ENCODE measurements at regions not wholly inside any gene's neighbourhood (a gene's known extent, or its start where the extent isn't known, plus 50 kb on each side); places are given as distances from the start of the nearest gene placed in this dataset.
"Not testable (repeated sequence)": the region's sequence is repeated elsewhere in the genome, so short reads cannot be mapped to it uniquely, and the experiment has no call there.

GRCh38 chr15:68492855-68493254 lies 60.9 kb upstream of the ITGA11 start:
- peaks cover 40% of the 10 kb centered on the region for H3K27me3 ChIP-seq (ENCODE audit: insufficient read depth, low read length)
- no peaks in the 10 kb centered on the region for H3K79me2 ChIP-seq (ENCODE audit: control insufficient read depth, insufficient read depth, low read length, unreplicated experiment)
- no peak overlapping the region for H3K27ac ChIP-seq (ENCODE audit: low read depth, low read length)
- no peak overlapping the region for H3K4me3 ChIP-seq (ENCODE audit: low read depth, low read length)
- no peaks in the 10 kb centered on the region; the same call in 1 of the 2 replicates for H3K36me3 ChIP-seq (ENCODE audit: insufficient read depth, low read length)
- H2AFZ ChIP-seq (ENCODE audit: low read length, unreplicated experiment) = no peak overlapping the region
- peaks cover 6% of the 10 kb centered on the region for H3K4me1 ChIP-seq (ENCODE audit: control insufficient read depth, insufficient read depth, low read length, unreplicated experiment)

- H3K27me3 ChIP-seq (ENCODE audit: insufficient read depth, low read length) = peaks cover 40% of the 10 kb centered on the region
- no peak overlapping the region for H2AFZ ChIP-seq (ENCODE audit: low read length, unreplicated experiment)
- H3K79me2 ChIP-seq (ENCODE audit: control insufficient read depth, insufficient read depth, low read length, unreplicated experiment) = no peaks in the 10 kb centered on the region
- no peak overlapping the region for H3K4me3 ChIP-seq (ENCODE audit: low read depth, low read length)
- H3K4me1 ChIP-seq (ENCODE audit: control insufficient read depth, insufficient read depth, low read length, unreplicated experiment) = peaks cover 5% of the 10 kb centered on the region
- no peaks in the 10 kb centered on the region for H3K36me3 ChIP-seq (ENCODE audit: insufficient read depth, low read length)
- H3K27ac ChIP-seq (ENCODE audit: low read depth, low read length) = no peak overlapping the region
Measured at GRCh38 chr15:68493629-68494028, 61.7 kb upstream of the ITGA11 start.

- H2AFZ ChIP-seq (ENCODE audit: low read length, unreplicated experiment) = no peak overlapping the region
- no peaks in the 10 kb centered on the region for H3K36me3 ChIP-seq (ENCODE audit: insufficient read depth, low read length)
- no peak overlapping the region for H3K4me3 ChIP-seq (ENCODE audit: low read depth, low read length)
- no peak overlapping the region for H3K27ac ChIP-seq (ENCODE audit: low read depth, low read length)
- peaks cover 5% of the 10 kb centered on the region for H3K4me1 ChIP-seq (ENCODE audit: control insufficient read depth, insufficient read depth, low read length, unreplicated experiment)
- H3K27me3 ChIP-seq (ENCODE audit: insufficient read depth, low read length) = peaks cover 35% of the 10 kb centered on the region
- H3K79me2 ChIP-seq (ENCODE audit: control insufficient read depth, insufficient read depth, low read length, unreplicated experiment) = no peaks in the 10 kb centered on the region
Measured at GRCh38 chr15:68494573-68495110, 62.7 kb upstream of the ITGA11 start.

- H2AFZ ChIP-seq (ENCODE audit: low read length, unreplicated experiment) = no peak overlapping the region
- H3K4me1 ChIP-seq (ENCODE audit: control insufficient read depth, insufficient read depth, low read length, unreplicated experiment) = peaks cover 5% of the 10 kb centered on the region
- no peaks in the 10 kb centered on the region for H3K79me2 ChIP-seq (ENCODE audit: control insufficient read depth, insufficient read depth, low read length, unreplicated experiment)
- H3K27me3 ChIP-seq (ENCODE audit: insufficient read depth, low read length) = peaks cover 34% of the 10 kb centered on the region
- H3K4me3 ChIP-seq (ENCODE audit: low read depth, low read length) = no peak overlapping the region
- no peaks in the 10 kb centered on the region for H3K36me3 ChIP-seq (ENCODE audit: insufficient read depth, low read length)
- no peak overlapping the region for H3K27ac ChIP-seq (ENCODE audit: low read depth, low read length)
Measured at GRCh38 chr15:68495221-68495950, 63.4 kb upstream of the ITGA11 start.

GRCh38 chr15:68495981-68496705 lies 64.2 kb upstream of the ITGA11 start:
- no peak overlapping the region for H2AFZ ChIP-seq (ENCODE audit: low read length, unreplicated experiment)

GRCh38 chr15:68496751-68497150 lies 64.8 kb upstream of the ITGA11 start:
- not testable (repeated sequence) for H2AFZ ChIP-seq (ENCODE audit: low read length, unreplicated experiment); H3K79me2 ChIP-seq (ENCODE audit: control insufficient read depth, insufficient read depth, low read length, unreplicated experiment); H3K36me3 ChIP-seq (ENCODE audit: insufficient read depth, low read length); H3K4me1 ChIP-seq (ENCODE audit: control insufficient read depth, insufficient read depth, low read length, unreplicated experiment); H3K27ac ChIP-seq (ENCODE audit: low read depth, low read length); H3K4me3 ChIP-seq (ENCODE audit: low read depth, low read length)
- H3K27me3 ChIP-seq (ENCODE audit: insufficient read depth, low read length) = peaks cover 26% of the 10 kb centered on the region

More at GRCh38 chr15:68495981-68496705, 64.2 kb upstream of the ITGA11 start:
- Histone ChIP-seq H3K27ac (ENCODE audit: low read depth, low read length) (no peak overlapping the region), H3K27me3 (ENCODE audit: insufficient read depth, low read length) (peaks cover 28% of the 10 kb centered on the region), H3K79me2 (ENCODE audit: control insufficient read depth, insufficient read depth, low read length, unreplicated experiment) (no peaks in the 10 kb centered on the region), H3K36me3 (ENCODE audit: insufficient read depth, low read length) (no peaks in the 10 kb centered on the region), H3K4me1 (ENCODE audit: control insufficient read depth, insufficient read depth, low read length, unreplicated experiment) (peaks cover 5% of the 10 kb centered on the region), H3K4me3 (ENCODE audit: low read depth, low read length) (no peak overlapping the region)

GRCh38 chr15:68497206-68497910 lies 65.4 kb upstream of the ITGA11 start:
- no peaks in the 10 kb centered on the region for H3K79me2 ChIP-seq (ENCODE audit: control insufficient read depth, insufficient read depth, low read length, unreplicated experiment)
- peaks cover 5% of the 10 kb centered on the region for H3K4me1 ChIP-seq (ENCODE audit: control insufficient read depth, insufficient read depth, low read length, unreplicated experiment)
- H3K4me3 ChIP-seq (ENCODE audit: low read depth, low read length) = no peak overlapping the region
- no peak overlapping the region for H2AFZ ChIP-seq (ENCODE audit: low read length, unreplicated experiment)
- no peaks in the 10 kb centered on the region for H3K36me3 ChIP-seq (ENCODE audit: insufficient read depth, low read length)
- H3K27me3 ChIP-seq (ENCODE audit: insufficient read depth, low read length) = peaks cover 26% of the 10 kb centered on the region
- no peak overlapping the region for H3K27ac ChIP-seq (ENCODE audit: low read depth, low read length)

GRCh38 chr15:68498076-68498475 lies 66.1 kb upstream of the ITGA11 start:
- no peak overlapping the region for H2AFZ ChIP-seq (ENCODE audit: low read length, unreplicated experiment)
- no peaks in the 10 kb centered on the region for H3K4me1 ChIP-seq (ENCODE audit: control insufficient read depth, insufficient read depth, low read length, unreplicated experiment)
- no peak overlapping the region for H3K4me3 ChIP-seq (ENCODE audit: low read depth, low read length)
- no peaks in the 10 kb centered on the region for H3K36me3 ChIP-seq (ENCODE audit: insufficient read depth, low read length)
- peaks cover 23% of the 10 kb centered on the region for H3K27me3 ChIP-seq (ENCODE audit: insufficient read depth, low read length)
- no peaks in the 10 kb centered on the region for H3K79me2 ChIP-seq (ENCODE audit: control insufficient read depth, insufficient read depth, low read length, unreplicated experiment)
- no peak overlapping the region for H3K27ac ChIP-seq (ENCODE audit: low read depth, low read length)

- Histone ChIP-seq H3K4me3 (ENCODE audit: low read depth, low read length) (no peak overlapping the region), H3K4me1 (ENCODE audit: control insufficient read depth, insufficient read depth, low read length, unreplicated experiment) (no peaks in the 10 kb centered on the region), H3K27me3 (ENCODE audit: insufficient read depth, low read length) (peaks cover 11% of the 10 kb centered on the region; the same call in 1 of the 2 replicates), H2AFZ (ENCODE audit: low read length, unreplicated experiment) (no peak overlapping the region), H3K36me3 (ENCODE audit: insufficient read depth, low read length) (no peaks in the 10 kb centered on the region), H3K27ac (ENCODE audit: low read depth, low read length) (no peak overlapping the region), H3K79me2 (ENCODE audit: control insufficient read depth, insufficient read depth, low read length, unreplicated experiment) (no peaks in the 10 kb centered on the region)
Measured at GRCh38 chr15:68499620-68500312, 67.8 kb upstream of the ITGA11 start.

Data from ACC112 (cell line).